ENCODE measurements at regions not wholly inside any gene's neighbourhood (a gene's known extent, or its start where the extent isn't known, plus 50 kb on each side); places are given as distances from the start of the nearest gene placed in this dataset.

DNA sequence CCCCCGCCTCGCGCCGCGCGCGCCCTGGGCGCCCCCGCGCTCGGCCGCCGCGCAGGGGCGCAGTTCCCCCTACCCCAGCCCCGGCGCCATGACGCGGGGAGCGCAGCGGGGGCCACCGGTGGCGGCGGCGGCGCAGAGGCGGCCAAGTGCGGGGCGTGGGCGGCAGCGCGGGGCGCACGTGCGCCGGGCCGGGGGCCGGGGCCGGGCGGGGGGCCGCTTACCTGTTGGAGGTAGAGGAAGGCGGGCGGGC is 108.3 kb downstream of the ENGASE start:
- DNase-seq (ENCODE audit: low read depth, low spot score) (no peak), FAIRE-seq (no peak)
- TF ChIP-seq GATA2 (IDR thresholded peaks at IDR 0.05; ENCODE audit: insufficient read depth, insufficient read length, low read depth, low read length) = no peak
- TF ChIP-seq MYC (IDR thresholded peaks at IDR 0.05; ENCODE audit: low read depth, low read length) = no peak
- TF ChIP-seq FOS (IDR thresholded peaks at IDR 0.05; ENCODE audit: borderline replicate concordance, insufficient read depth, low read length) = no peak
- no peak for TF ChIP-seq POLR2A (IDR thresholded peaks at IDR 0.05; ENCODE audit: low read depth, low read length)
- TF ChIP-seq, protein P1, sequence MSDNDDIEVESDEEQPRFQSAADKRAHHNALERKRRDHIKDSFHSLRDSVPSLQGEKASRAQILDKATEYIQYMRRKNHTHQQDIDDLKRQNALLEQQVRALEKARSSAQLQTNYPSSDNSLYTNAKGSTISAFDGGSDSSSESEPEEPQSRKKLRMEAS (IDR thresholded peaks at IDR 0.05; ENCODE audit: insufficient read depth, insufficient read length) = no peak
- TF ChIP-seq JUN (IDR thresholded peaks at IDR 0.05; ENCODE audit: borderline replicate concordance, insufficient read depth, insufficient read length, low read depth) = no peak
- TF ChIP-seq POLR2AphosphoS5 (IDR thresholded peaks at IDR 0.05; ENCODE audit: insufficient read depth, low read depth, low read length) = no peak
- TF ChIP-seq, protein P2, sequence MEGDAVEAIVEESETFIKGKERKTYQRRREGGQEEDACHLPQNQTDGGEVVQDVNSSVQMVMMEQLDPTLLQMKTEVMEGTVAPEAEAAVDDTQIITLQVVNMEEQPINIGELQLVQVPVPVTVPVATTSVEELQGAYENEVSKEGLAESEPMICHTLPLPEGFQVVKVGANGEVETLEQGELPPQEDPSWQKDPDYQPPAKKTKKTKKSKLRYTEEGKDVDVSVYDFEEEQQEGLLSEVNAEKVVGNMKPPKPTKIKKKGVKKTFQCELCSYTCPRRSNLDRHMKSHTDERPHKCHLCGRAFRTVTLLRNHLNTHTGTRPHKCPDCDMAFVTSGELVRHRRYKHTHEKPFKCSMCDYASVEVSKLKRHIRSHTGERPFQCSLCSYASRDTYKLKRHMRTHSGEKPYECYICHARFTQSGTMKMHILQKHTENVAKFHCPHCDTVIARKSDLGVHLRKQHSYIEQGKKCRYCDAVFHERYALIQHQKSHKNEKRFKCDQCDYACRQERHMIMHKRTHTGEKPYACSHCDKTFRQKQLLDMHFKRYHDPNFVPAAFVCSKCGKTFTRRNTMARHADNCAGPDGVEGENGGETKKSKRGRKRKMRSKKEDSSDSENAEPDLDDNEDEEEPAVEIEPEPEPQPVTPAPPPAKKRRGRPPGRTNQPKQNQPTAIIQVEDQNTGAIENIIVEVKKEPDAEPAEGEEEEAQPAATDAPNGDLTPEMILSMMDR (IDR thresholded peaks at IDR 0.05; ENCODE audit: extremely low read depth in 1 of 2, insufficient read depth in 1 of 2, low read depth in 1 of 2, low read length in 2 of 2) = no peak
- TF ChIP-seq EZH2 (IDR thresholded peaks at IDR 0.05; ENCODE audit: borderline replicate concordance, low read depth, low read length, severe bottlenecking) = no peak
- no peak overlapping the region for H3K27ac ChIP-seq (ENCODE audit: insufficient read depth, low read depth, low read length)
- no peaks in the 10 kb centered on the region for H3K36me3 ChIP-seq (ENCODE audit: control insufficient read depth in 2 of 2, extremely low read depth in 1 of 2, insufficient read depth in 2 of 2, low read length in 2 of 2)
- no peak overlapping the region for H3K4me2 ChIP-seq (ENCODE audit: insufficient read depth, low read length)
- H3K9ac ChIP-seq (replicated peaks; ENCODE audit: extremely low read depth, insufficient read depth, low read length) = no peak overlapping the region
- no peaks in the 10 kb centered on the region for H3K79me2 ChIP-seq (ENCODE audit: control insufficient read depth, insufficient read depth, low read length)
- no peaks in the 10 kb centered on the region for H3K4me1 ChIP-seq (ENCODE audit: control insufficient read depth, extremely low read depth, insufficient read depth, low read length)
- BruUV-seq (replicated peaks) = no TSS peak
- no peaks in the 10 kb centered on the region for H3K9me1 ChIP-seq (replicated peaks; ENCODE audit: control insufficient read depth, extremely low read depth, insufficient read depth, low read length)
- H4K20me1 ChIP-seq (replicated peaks; ENCODE audit: control insufficient read depth, extremely low read depth, insufficient read depth, low read length) = no peaks in the 10 kb centered on the region
- intact Hi-C loops (cut with micrococcal nuclease) = no loop called here
- ChIA-PET CTCF (no interaction called here), POLR2A (no interaction called here)
- H3K9me3 ChIP-seq (replicated peaks; ENCODE audit: control insufficient read depth, insufficient read depth, low read length) = no peaks in the 10 kb centered on the region
- H3K4me3 ChIP-seq (replicated peaks in 1 of 3; ENCODE audit: insufficient read depth in 1 of 3, low read depth in 1 of 3, low read length in 3 of 3) = no peak overlapping the region
- no peak overlapping the region for H2AFZ ChIP-seq (ENCODE audit: low read depth, low read length)
- dilution Hi-C loops (cut with MboI; ENCODE audit: extremely low pct_ligation_motif_present, low sequenced_read_pairs) = no loop called here
- H3K27me3 ChIP-seq (ENCODE audit: control insufficient read depth in 2 of 2, insufficient read depth in 2 of 2, low read length in 2 of 2) = peaks cover 20% of the 10 kb centered on the region in 2 experiments
